GM06990 (cell line): ENCODE measurements at regions not wholly inside any gene's neighbourhood (a gene's known extent, or its start where the extent isn't known, plus 50 kb on each side); places are given as distances from the start of the nearest gene placed in this dataset.

Source experiments
- DNase-seq: peaks from one replicate; pipeline ENCODE4 v3.0.0-alpha.2; 2011; ENCODE audit not compliant: insufficient read length; ENCODE audit errors: extremely low read depth
- H3K27me3 ChIP-seq: replicated peaks from 2 replicates; pipeline ENCODE4 v1.6.0; 2011; ENCODE audit warnings: low read length; ENCODE audit not compliant: control insufficient read depth, insufficient read depth
- H3K36me3 ChIP-seq: 2 replicates; pipeline ENCODE4 v1.5.1; 2011; ENCODE audit warnings: low read length; ENCODE audit not compliant: control insufficient read depth, insufficient read depth
- H3K4me3 ChIP-seq: replicated peaks from 2 replicates; pipeline ENCODE4 v1.5.1; 2011; ENCODE audit warnings: low read depth, mild to moderate bottlenecking, control low read depth, low read length
- CTCF ChIP-seq: IDR thresholded peaks from 2 replicates; pipeline ENCODE4 v1.5.1; 2011; ENCODE audit warnings: low read length, control low read depth, mild to moderate bottlenecking, inconsistent platforms; ENCODE audit not compliant: insufficient read depth, poor library complexity, severe bottlenecking

- Histone ChIP-seq H3K27me3 (no peaks in the 10 kb centered on the region), H3K36me3 (no peaks in the 10 kb centered on the region), H3K4me3 (no peak overlapping the region)
- no peak for TF ChIP-seq CTCF
- DNase-seq = no peak
These were observed 511.7 kb downstream of the USP25 start for GRCh38 chr21:16241479-16241963.

GRCh38 chr21:16243396-16243795 lies 513.6 kb downstream of the USP25 start:
- DNase-seq = no peak
- no peak for TF ChIP-seq CTCF
- Histone ChIP-seq H3K27me3 (no peaks in the 10 kb centered on the region), H3K4me3 (no peak overlapping the region), H3K36me3 (no peaks in the 10 kb centered on the region)

DNA sequence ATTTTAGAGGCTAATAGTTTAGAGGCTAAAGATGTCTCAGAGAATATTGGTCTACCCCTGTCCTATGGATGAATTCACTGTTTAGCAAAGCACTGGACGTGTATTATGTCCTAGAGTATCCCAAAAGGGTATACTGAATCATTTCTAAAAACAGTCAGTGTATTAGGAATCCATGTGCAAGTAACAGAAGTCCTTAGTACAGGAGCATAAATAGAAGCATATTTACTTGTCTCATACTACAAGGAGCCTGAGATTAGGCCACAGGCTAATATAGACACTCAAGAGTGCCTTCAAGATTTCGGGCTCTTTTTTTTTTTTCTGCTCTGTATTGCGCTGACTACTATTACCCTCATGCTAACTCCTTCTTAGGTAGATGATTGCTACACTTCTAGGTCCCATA lies 518.9 kb downstream of the USP25 start:
- TF ChIP-seq CTCF = no peak
- H3K4me3 ChIP-seq = no peak overlapping the region
- no peaks in the 10 kb centered on the region for H3K27me3 ChIP-seq
- DNase-seq = no peak
- H3K36me3 ChIP-seq = no peaks in the 10 kb centered on the region

GRCh38 chr21:16250273-16250672 lies 520.5 kb downstream of the USP25 start:
- no peak for TF ChIP-seq CTCF
- H3K27me3 ChIP-seq = no peaks in the 10 kb centered on the region
- no peak overlapping the region for H3K4me3 ChIP-seq
- no peaks in the 10 kb centered on the region for H3K36me3 ChIP-seq
- no peak for DNase-seq

DNA sequence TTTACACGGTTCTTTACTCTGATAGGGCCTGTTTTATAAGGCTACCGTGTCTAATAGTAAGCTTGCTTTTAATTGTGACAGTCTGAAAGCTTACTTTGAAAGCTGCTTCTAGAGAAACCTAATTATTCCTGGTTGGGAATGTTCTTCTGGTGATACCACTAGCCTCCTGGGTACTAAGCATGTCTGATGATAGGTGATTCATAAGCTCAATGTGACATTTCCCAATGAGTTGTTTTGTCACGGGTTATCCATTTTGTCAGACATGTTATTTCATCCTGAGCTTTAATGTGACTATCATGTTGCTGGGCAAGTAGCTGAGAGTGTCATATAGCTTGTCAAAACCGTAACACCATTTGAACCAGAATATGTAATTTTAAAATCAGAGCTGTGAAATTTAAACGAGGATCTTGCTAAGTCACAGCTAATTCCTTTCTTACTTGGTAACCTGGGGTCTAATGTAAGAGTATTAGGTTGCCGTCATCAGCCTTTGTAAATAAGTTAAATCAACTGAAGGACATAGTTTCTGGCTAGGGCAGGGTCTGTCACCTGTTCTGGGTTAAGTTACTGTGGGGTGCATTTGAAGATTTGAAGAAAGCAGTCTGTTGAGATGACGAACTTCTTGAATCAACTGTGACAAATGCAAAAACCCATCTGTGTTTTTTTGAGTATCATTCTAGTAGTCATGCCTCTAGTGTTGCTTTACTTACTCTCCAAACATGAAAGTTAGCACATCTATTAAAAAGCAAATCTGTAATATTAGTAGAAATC lies 529.2 kb downstream of the USP25 start:
- DNase-seq = no peak
- Histone ChIP-seq H3K4me3 (no peak overlapping the region), H3K36me3 (no peaks in the 10 kb centered on the region), H3K27me3 (no peaks in the 10 kb centered on the region)
- no peak for TF ChIP-seq CTCF
